ENCODE measurements at regions not wholly inside any gene's neighbourhood (a gene's known extent, or its start where the extent isn't known, plus 50 kb on each side); places are given as distances from the start of the nearest gene placed in this dataset.

DNA sequence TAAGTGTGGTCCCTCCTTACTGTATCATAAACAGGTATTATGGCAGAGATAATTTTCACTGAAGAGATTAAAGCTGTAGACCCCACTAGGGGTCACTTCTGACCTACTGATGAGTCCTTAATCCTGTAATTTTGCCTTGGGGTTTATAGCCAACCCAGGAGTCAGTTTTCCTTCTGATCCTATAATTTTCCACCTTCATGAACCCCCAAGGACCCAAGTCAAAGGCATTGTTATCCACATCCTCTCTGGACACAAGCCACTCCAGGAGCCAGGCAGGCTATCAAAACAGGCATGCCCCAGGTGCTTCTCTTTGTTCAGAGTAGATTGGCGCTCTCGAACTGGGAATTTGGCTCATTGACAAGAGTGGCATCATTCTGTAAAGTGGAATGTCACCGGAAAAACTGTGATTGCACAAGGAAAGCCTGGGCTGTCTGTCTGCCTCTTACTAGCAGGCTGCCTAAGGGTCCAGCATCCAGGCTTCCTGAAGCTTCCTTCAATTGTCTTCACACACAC is 1523.2 kb upstream of the FLRT2 start:
- TF ChIP-seq RAD21 (conservative IDR thresholded peaks at IDR 0.05 in 1 of 2, IDR thresholded peaks at IDR 0.05 in 1 of 2) (no peak), EP300 (IDR thresholded peaks at IDR 0.05) (no peak), NFE2L2 (conservative IDR thresholded peaks at IDR 0.05; ENCODE audit: low read length) (no peak), GATA3 (IDR thresholded peaks at IDR 0.05; ENCODE audit: borderline replicate concordance) (no peak), MYC (IDR thresholded peaks at IDR 0.05; ENCODE audit: borderline replicate concordance, low read length) (no peak), RFX5 (IDR thresholded peaks at IDR 0.05) (no peak), JUNB (IDR thresholded peaks at IDR 0.05) (no peak), JUN (IDR thresholded peaks at IDR 0.05) (no peak), POLR2A (IDR thresholded peaks at IDR 0.05; ENCODE audit: low read length) (no peak), HOXA7 (CRISPR knock-in tag; IDR thresholded peaks at IDR 0.05) (no peak)
- TF ChIP-seq, protein P1, sequence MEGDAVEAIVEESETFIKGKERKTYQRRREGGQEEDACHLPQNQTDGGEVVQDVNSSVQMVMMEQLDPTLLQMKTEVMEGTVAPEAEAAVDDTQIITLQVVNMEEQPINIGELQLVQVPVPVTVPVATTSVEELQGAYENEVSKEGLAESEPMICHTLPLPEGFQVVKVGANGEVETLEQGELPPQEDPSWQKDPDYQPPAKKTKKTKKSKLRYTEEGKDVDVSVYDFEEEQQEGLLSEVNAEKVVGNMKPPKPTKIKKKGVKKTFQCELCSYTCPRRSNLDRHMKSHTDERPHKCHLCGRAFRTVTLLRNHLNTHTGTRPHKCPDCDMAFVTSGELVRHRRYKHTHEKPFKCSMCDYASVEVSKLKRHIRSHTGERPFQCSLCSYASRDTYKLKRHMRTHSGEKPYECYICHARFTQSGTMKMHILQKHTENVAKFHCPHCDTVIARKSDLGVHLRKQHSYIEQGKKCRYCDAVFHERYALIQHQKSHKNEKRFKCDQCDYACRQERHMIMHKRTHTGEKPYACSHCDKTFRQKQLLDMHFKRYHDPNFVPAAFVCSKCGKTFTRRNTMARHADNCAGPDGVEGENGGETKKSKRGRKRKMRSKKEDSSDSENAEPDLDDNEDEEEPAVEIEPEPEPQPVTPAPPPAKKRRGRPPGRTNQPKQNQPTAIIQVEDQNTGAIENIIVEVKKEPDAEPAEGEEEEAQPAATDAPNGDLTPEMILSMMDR (IDR thresholded peaks at IDR 0.05), result no peak
- TF ChIP-seq, protein P2, sequence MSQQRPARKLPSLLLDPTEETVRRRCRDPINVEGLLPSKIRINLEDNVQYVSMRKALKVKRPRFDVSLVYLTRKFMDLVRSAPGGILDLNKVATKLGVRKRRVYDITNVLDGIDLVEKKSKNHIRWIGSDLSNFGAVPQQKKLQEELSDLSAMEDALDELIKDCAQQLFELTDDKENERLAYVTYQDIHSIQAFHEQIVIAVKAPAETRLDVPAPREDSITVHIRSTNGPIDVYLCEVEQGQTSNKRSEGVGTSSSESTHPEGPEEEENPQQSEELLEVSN (IDR thresholded peaks at IDR 0.05; ENCODE audit: borderline replicate concordance, low read depth), result no peak
- TF ChIP-seq, protein P3, sequence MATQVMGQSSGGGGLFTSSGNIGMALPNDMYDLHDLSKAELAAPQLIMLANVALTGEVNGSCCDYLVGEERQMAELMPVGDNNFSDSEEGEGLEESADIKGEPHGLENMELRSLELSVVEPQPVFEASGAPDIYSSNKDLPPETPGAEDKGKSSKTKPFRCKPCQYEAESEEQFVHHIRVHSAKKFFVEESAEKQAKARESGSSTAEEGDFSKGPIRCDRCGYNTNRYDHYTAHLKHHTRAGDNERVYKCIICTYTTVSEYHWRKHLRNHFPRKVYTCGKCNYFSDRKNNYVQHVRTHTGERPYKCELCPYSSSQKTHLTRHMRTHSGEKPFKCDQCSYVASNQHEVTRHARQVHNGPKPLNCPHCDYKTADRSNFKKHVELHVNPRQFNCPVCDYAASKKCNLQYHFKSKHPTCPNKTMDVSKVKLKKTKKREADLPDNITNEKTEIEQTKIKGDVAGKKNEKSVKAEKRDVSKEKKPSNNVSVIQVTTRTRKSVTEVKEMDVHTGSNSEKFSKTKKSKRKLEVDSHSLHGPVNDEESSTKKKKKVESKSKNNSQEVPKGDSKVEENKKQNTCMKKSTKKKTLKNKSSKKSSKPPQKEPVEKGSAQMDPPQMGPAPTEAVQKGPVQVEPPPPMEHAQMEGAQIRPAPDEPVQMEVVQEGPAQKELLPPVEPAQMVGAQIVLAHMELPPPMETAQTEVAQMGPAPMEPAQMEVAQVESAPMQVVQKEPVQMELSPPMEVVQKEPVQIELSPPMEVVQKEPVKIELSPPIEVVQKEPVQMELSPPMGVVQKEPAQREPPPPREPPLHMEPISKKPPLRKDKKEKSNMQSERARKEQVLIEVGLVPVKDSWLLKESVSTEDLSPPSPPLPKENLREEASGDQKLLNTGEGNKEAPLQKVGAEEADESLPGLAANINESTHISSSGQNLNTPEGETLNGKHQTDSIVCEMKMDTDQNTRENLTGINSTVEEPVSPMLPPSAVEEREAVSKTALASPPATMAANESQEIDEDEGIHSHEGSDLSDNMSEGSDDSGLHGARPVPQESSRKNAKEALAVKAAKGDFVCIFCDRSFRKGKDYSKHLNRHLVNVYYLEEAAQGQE (IDR thresholded peaks at IDR 0.05), result no peak
